GM23338 (cell line): ENCODE measurements at regions not wholly inside any gene's neighbourhood (a gene's known extent, or its start where the extent isn't known, plus 50 kb on each side); places are given as distances from the start of the nearest gene placed in this dataset.

Experiments used
- CREB1 ChIP-seq: fragments of 250-450 bp; sonication (Bioruptor Pico); IDR thresholded peaks from 2 replicates; pipeline ENCODE4 v1.5.0; 2020; ENCODE audit warnings: low read depth, mild to moderate bottlenecking, moderate library complexity
- EZH2 ChIP-seq: fragments of 200-600 bp; sonication (generic); IDR thresholded peaks from one replicate; pipeline ENCODE4 v1.8.0; 2017; ENCODE audit warnings: antibody characterized with exemption, mild to moderate bottlenecking, low read depth; ENCODE audit not compliant: unreplicated experiment
- EZH2phosphoT487 ChIP-seq: fragments of 200-600 bp; sonication (generic); IDR thresholded peaks from one replicate; pipeline ENCODE4 v1.8.1; 2018; ENCODE audit warnings: antibody characterized with exemption; ENCODE audit not compliant: unreplicated experiment
- JUNB ChIP-seq: IDR thresholded peaks from one replicate; pipeline ENCODE4 v1.6.1; 2016; ENCODE audit warnings: antibody characterized with exemption; ENCODE audit not compliant: unreplicated experiment
- POLR2AphosphoS5 ChIP-seq: IDR thresholded peaks from 2 replicates; pipeline ENCODE4 v1.6.1; 2016; ENCODE audit warnings: antibody characterized with exemption, low read depth
- ZNF331 ChIP-seq: fragments of 250-450 bp; sonication (Bioruptor Pico); IDR thresholded peaks from 2 replicates; pipeline ENCODE4 v1.5.0; 2020; ENCODE audit warnings: low read depth, mild to moderate bottlenecking, moderate library complexity
- TF ChIP-seq, protein P1 (sequence below), 2 experiments: fragments of 200-600 bp in 1 of 2; sonication (generic) in 1 of 2; conservative IDR thresholded peaks; 2 replicates each; pipeline versions ENCODE4 v1.5.1 to v1.6.1; 2016 to 2017; ENCODE audit warnings: antibody characterized with exemption in 2 of 2, low read depth in 2 of 2, mild to moderate bottlenecking in 2 of 2, moderate library complexity in 1 of 2
- TF ChIP-seq, protein P2 (sequence below): IDR thresholded peaks from one replicate; pipeline ENCODE4 v1.6.1; 2018; ENCODE audit warnings: antibody characterized with exemption; ENCODE audit not compliant: unreplicated experiment
- TF ChIP-seq, protein P3 (sequence below): IDR thresholded peaks from 2 replicates; pipeline ENCODE4 v1.6.1; 2016; ENCODE audit warnings: antibody characterized with exemption

DNA sequence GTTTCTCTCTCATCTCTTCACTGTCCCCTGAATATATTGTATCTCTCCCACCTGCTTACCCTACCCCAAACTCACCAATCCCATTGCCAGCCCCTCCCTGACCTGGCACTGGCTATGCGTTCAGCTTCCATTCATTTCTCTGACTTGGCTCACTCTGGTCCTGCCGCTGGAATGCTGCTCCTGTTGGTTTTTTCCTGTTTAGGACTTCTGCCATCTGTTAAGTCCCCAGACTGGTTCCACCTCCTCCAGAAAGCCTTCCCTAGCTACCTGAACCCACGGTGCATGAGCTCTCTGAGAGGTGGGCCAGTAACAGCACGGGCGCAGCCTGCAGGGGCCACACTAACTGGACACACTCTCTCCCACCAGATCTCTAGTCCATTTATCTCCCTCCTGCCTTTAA, 80.2 kb downstream of the HIF1AN start:
- no peak for TF ChIP-seq JUNB
- TF ChIP-seq, protein P1, sequence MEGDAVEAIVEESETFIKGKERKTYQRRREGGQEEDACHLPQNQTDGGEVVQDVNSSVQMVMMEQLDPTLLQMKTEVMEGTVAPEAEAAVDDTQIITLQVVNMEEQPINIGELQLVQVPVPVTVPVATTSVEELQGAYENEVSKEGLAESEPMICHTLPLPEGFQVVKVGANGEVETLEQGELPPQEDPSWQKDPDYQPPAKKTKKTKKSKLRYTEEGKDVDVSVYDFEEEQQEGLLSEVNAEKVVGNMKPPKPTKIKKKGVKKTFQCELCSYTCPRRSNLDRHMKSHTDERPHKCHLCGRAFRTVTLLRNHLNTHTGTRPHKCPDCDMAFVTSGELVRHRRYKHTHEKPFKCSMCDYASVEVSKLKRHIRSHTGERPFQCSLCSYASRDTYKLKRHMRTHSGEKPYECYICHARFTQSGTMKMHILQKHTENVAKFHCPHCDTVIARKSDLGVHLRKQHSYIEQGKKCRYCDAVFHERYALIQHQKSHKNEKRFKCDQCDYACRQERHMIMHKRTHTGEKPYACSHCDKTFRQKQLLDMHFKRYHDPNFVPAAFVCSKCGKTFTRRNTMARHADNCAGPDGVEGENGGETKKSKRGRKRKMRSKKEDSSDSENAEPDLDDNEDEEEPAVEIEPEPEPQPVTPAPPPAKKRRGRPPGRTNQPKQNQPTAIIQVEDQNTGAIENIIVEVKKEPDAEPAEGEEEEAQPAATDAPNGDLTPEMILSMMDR (conservative IDR thresholded peaks at IDR 0.05; ENCODE audit: low read depth in 2 of 2) = no peak
- TF ChIP-seq EZH2 = no peak
- TF ChIP-seq POLR2AphosphoS5 = no peak
- TF ChIP-seq, protein P2, sequence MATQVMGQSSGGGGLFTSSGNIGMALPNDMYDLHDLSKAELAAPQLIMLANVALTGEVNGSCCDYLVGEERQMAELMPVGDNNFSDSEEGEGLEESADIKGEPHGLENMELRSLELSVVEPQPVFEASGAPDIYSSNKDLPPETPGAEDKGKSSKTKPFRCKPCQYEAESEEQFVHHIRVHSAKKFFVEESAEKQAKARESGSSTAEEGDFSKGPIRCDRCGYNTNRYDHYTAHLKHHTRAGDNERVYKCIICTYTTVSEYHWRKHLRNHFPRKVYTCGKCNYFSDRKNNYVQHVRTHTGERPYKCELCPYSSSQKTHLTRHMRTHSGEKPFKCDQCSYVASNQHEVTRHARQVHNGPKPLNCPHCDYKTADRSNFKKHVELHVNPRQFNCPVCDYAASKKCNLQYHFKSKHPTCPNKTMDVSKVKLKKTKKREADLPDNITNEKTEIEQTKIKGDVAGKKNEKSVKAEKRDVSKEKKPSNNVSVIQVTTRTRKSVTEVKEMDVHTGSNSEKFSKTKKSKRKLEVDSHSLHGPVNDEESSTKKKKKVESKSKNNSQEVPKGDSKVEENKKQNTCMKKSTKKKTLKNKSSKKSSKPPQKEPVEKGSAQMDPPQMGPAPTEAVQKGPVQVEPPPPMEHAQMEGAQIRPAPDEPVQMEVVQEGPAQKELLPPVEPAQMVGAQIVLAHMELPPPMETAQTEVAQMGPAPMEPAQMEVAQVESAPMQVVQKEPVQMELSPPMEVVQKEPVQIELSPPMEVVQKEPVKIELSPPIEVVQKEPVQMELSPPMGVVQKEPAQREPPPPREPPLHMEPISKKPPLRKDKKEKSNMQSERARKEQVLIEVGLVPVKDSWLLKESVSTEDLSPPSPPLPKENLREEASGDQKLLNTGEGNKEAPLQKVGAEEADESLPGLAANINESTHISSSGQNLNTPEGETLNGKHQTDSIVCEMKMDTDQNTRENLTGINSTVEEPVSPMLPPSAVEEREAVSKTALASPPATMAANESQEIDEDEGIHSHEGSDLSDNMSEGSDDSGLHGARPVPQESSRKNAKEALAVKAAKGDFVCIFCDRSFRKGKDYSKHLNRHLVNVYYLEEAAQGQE = no peak
- TF ChIP-seq, protein P3, sequence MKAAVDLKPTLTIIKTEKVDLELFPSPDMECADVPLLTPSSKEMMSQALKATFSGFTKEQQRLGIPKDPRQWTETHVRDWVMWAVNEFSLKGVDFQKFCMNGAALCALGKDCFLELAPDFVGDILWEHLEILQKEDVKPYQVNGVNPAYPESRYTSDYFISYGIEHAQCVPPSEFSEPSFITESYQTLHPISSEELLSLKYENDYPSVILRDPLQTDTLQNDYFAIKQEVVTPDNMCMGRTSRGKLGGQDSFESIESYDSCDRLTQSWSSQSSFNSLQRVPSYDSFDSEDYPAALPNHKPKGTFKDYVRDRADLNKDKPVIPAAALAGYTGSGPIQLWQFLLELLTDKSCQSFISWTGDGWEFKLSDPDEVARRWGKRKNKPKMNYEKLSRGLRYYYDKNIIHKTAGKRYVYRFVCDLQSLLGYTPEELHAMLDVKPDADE = no peak
- no peak for TF ChIP-seq CREB1 (CRISPR knock-in tag)
- no peak for TF ChIP-seq ZNF331
- no peak for TF ChIP-seq EZH2phosphoT487
